SK-N-SH (cell line): ENCODE measurements at regions not wholly inside any gene's neighbourhood (a gene's known extent, or its start where the extent isn't known, plus 50 kb on each side); places are given as distances from the start of the nearest gene placed in this dataset.

Experiments used
- CTCF ChIA-PET: fragments of 300-600, 350-600 bp; formaldehyde crosslinking; extraction: SDS; loops from one replicate; lab custom pipeline; 2021; lab: Yijun Ruan, JAX
- POLR2A ChIA-PET: fragments of 350-600 bp; sonication (Branson Sonifier 250); formaldehyde crosslinking; extraction: SDS; loops from one replicate; lab custom pipeline; 2020; ENCODE audit warnings: antibody characterized with exemption, inconsistent platforms; lab: Yijun Ruan, JAX
- DNase-seq: peaks from one replicate; pipeline ENCODE4 v3.0.0; 2012
- H2AFZ ChIP-seq: fragments of 200-600 bp; sonication (generic); 2 replicates; pipeline ENCODE4 v1.8.1; 2016; ENCODE audit warnings: antibody characterized with exemption, mild to moderate bottlenecking, low read depth
- H3F3A ChIP-seq: fragments of 200-600 bp; sonication (generic); replicated peaks from 2 replicates; pipeline ENCODE3; 2016; ENCODE audit warnings: antibody characterized with exemption, mild to moderate bottlenecking; ENCODE audit not compliant: insufficient read depth
- H3K27ac ChIP-seq, 2 experiments: fragments of 200-500 bp in 1 of 2; fragments of 200-600 bp in 1 of 2; sonication (Bioruptor generic) in 1 of 2; sonication (generic), shearing (Covaris generic) in 1 of 2; 2 replicates each; pipeline versions ENCODE4 v1.5.1 to v1.6.1; 2014 to 2016; ENCODE audit warnings: low read depth in 2 of 2, inconsistent platforms in 1 of 2, low read length in 1 of 2, mild to moderate bottlenecking in 1 of 2, mixed read lengths in 1 of 2
- H3K27me3 ChIP-seq: fragments of 200-600 bp; sonication (generic), shearing (Covaris generic); 2 replicates; pipeline ENCODE4 v1.6.1; 2016; ENCODE audit warnings: mixed run types; ENCODE audit not compliant: insufficient read depth
- H3K36me3 ChIP-seq, 2 experiments: fragments of 200-500 bp in 1 of 2; fragments of 200-600 bp in 1 of 2; sonication (Bioruptor generic) in 1 of 2; sonication (generic) in 1 of 2; replicated peaks in 1 of 2; 2 replicates each; pipeline versions ENCODE3 to v1.5.1; 2014 to 2016; ENCODE audit warnings: low read length in 1 of 2, mild to moderate bottlenecking in 1 of 2; ENCODE audit not compliant: insufficient read depth in 2 of 2, control insufficient read depth in 1 of 2
- H3K4me1 ChIP-seq, 2 experiments: fragments of 200-500 bp in 1 of 2; fragments of 200-600 bp in 1 of 2; sonication (Bioruptor generic) in 1 of 2; sonication (generic), shearing (Covaris generic) in 1 of 2; 2 replicates each; pipeline versions ENCODE4 v1.5.1 to v1.6.1; 2014 to 2016; ENCODE audit warnings: low read depth in 1 of 2, low read length in 1 of 2, mixed run types in 1 of 2; ENCODE audit not compliant: insufficient read depth in 2 of 2, control insufficient read depth in 1 of 2
- H3K4me2 ChIP-seq: fragments of 200-600 bp; sonication (generic), shearing (Covaris generic); 2 replicates; pipeline ENCODE4 v1.6.1; 2017; ENCODE audit warnings: mixed run types
- H3K4me3 ChIP-seq, 2 experiments: fragments of 200-500 bp in 1 of 2; fragments of 200-600 bp in 1 of 2; sonication (Bioruptor generic) in 1 of 2; sonication (generic), shearing (Covaris generic) in 1 of 2; 2 replicates each; pipeline versions ENCODE4 v1.5.1 to v1.8.1; 2014 to 2016; ENCODE audit warnings: low read depth in 2 of 2, inconsistent platforms in 1 of 2, low read length in 1 of 2, mild to moderate bottlenecking in 1 of 2, mixed read lengths in 1 of 2, moderate library complexity in 1 of 2
- H3K79me2 ChIP-seq: fragments of 200-600 bp; sonication (generic); 2 replicates; pipeline ENCODE4 v1.8.1; 2017; ENCODE audit warnings: mild to moderate bottlenecking; ENCODE audit not compliant: insufficient read depth
- H3K9ac ChIP-seq: fragments of 200-600 bp; sonication (generic); 2 replicates; pipeline ENCODE4 v1.6.1; 2017; ENCODE audit warnings: mixed run types
- H3K9me2 ChIP-seq: fragments of 200-600 bp; sonication (generic); 2 replicates; pipeline ENCODE4 v1.6.1; 2017; ENCODE audit warnings: mixed run types
- H3K9me3 ChIP-seq: fragments of 200-600 bp; sonication (generic); 2 replicates; pipeline ENCODE4 v1.6.1; 2017; ENCODE audit warnings: mixed run types, mild to moderate bottlenecking, moderate library complexity
- H4K20me1 ChIP-seq: fragments of 200-600 bp; sonication (generic); 2 replicates; pipeline ENCODE4 v1.6.1; 2017; ENCODE audit warnings: mild to moderate bottlenecking, mixed run types; ENCODE audit not compliant: insufficient read depth
- CTCF ChIP-seq: fragments of 200-600 bp; sonication (generic); IDR thresholded peaks from 2 replicates; pipeline ENCODE4 v1.6.1; 2017; ENCODE audit warnings: antibody characterized with exemption, mild to moderate bottlenecking, moderate library complexity
- EP300 ChIP-seq, 2 experiments: IDR thresholded peaks; 2 replicates each; pipeline versions ENCODE4 v1.4.0 to v1.6.1; 2012; ENCODE audit warnings: borderline replicate concordance in 1 of 2, low read depth in 1 of 2, low read length in 1 of 2
- FOXJ3 ChIP-seq: sonication (generic); formaldehyde crosslinking; IDR thresholded peaks from 2 replicates; pipeline ENCODE4 v1.5.1; 2020; ENCODE audit warnings: mild to moderate bottlenecking, missing genetic modification reagents
- MEF2A ChIP-seq: IDR thresholded peaks from 2 replicates; pipeline ENCODE4 v1.4.0; 2012; ENCODE audit warnings: low read depth, borderline replicate concordance
- MXI1 ChIP-seq: IDR thresholded peaks from 2 replicates; pipeline ENCODE4 v1.6.1; 2012; ENCODE audit warnings: mild to moderate bottlenecking, low read depth, low read length, improper control_type of control experiment
- NFIC ChIP-seq: IDR thresholded peaks from 2 replicates; pipeline ENCODE4 v1.4.0; 2012; ENCODE audit warnings: borderline replicate concordance
- NRF1 ChIP-seq: IDR thresholded peaks from 2 replicates; pipeline ENCODE4 v1.6.1; 2012; ENCODE audit warnings: low read depth, mild to moderate bottlenecking, low read length
- POLR2AphosphoS5 ChIP-seq: IDR thresholded peaks from 2 replicates; pipeline ENCODE4 v1.6.1; 2012; ENCODE audit warnings: low read depth, low read length
- RFX5 ChIP-seq: IDR thresholded peaks from 2 replicates; pipeline ENCODE4 v1.6.1; 2012; ENCODE audit warnings: mild to moderate bottlenecking, improper control_type of control experiment, low read length
- SIN3A ChIP-seq: IDR thresholded peaks from 2 replicates; pipeline ENCODE4 v1.6.1; 2012; ENCODE audit warnings: low read depth, mild to moderate bottlenecking, low read length, moderate library complexity, borderline replicate concordance
- TCF12 ChIP-seq: IDR thresholded peaks from 2 replicates; pipeline ENCODE4 v1.4.0; 2012
- YY1 ChIP-seq: IDR thresholded peaks from 2 replicates; pipeline ENCODE4 v1.4.0; 2012; ENCODE audit warnings: low read depth, mild to moderate bottlenecking
- WGBS: methylation state at CpG from one replicate; pipeline ENCODE4 v1.1.6; 2017; ENCODE audit warnings: low lambda C conversion rate; 5-methylcytosine and 5-hydroxymethylcytosine counted together
- TF ChIP-seq, protein P1 (sequence below): fragments of 150-350 bp; IDR thresholded peaks from 2 replicates; pipeline ENCODE4 v1.6.1; 2017; ENCODE audit warnings: antibody characterized with exemption, low read length, low read depth, borderline replicate concordance

- POLR2A ChIA-PET, result no interaction called here
- Histone ChIP-seq H2AFZ (no peak overlapping the region), H3K27me3 (no peaks in the 10 kb centered on the region), H3K9me3 (no peaks in the 10 kb centered on the region), H3K79me2 (no peaks in the 10 kb centered on the region), H3F3A (peaks cover 4% of the 10 kb centered on the region), H4K20me1 (no peaks in the 10 kb centered on the region), H3K36me3 (no peaks in the 10 kb centered on the region), H3K4me3 (no peak overlapping the region), H3K4me2 (no peak overlapping the region), H3K9me2 (no peaks in the 10 kb centered on the region), H3K4me1 (no peaks in the 10 kb centered on the region; a peak in 1 of 4 replicates), H3K27ac (no peak overlapping the region), H3K9ac (no peak overlapping the region)
- DNase-seq, result no peak
- CTCF ChIA-PET, result interaction anchor here (1.2 to 5.4 kb wide), 5 partner anchors 11 to 281 kb away, joined by 3 to 24 read pairs (median 6); no protein-coding TSS in a partner anchor
- WGBS, result 86% methylated on average over 2 of the region's 2 CpGs
- TF ChIP-seq FOXJ3 (CRISPR knock-in tag) (no peak), MXI1 (no peak)
These were observed 52.6 kb upstream of the ASAP2 start for GRCh38 chr2:9154061-9154460.

DNA sequence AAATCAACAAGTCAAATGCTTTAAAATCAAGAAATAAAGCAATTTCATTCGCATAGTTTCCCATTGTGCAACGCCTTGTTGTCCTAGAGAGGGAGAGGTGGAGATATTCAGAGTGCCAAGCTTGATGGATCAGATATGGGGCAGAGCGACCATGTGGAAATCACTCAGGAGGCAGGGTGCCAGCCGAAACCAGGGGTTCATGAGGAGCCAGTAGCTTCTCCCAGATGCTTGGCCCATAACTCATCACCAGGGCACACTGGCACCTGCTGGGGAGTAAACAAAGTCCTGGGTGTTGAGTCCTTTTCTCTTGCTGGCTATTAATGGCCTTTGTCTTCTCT, 53.0 kb upstream of the ASAP2 start:
- no peak for DNase-seq

GRCh38 chr2:9152975-9153642, 53.5 kb upstream of the ASAP2 start:
- H3K36me3 ChIP-seq, result no peaks in the 10 kb centered on the region
- H3K27me3 ChIP-seq, result no peaks in the 10 kb centered on the region
- TF ChIP-seq NFIC, result no peak
- no peak for TF ChIP-seq CTCF
- TF ChIP-seq YY1, result no peak
- no peak overlapping the region for H3K9ac ChIP-seq
- no peak overlapping the region for H2AFZ ChIP-seq
- H3K4me3 ChIP-seq, result no peak overlapping the region
- H3K4me2 ChIP-seq, result no peak overlapping the region
- peaks cover 0 to 4% of the 10 kb centered on the region in 2 experiments; a peak in 1 of 4 replicates for H3K4me1 ChIP-seq
- H3F3A ChIP-seq, result peaks cover 4% of the 10 kb centered on the region
- POLR2A ChIA-PET, result no interaction called here
- H3K9me2 ChIP-seq, result no peaks in the 10 kb centered on the region
- WGBS, result 72% methylated on average over 17 of the region's 17 CpGs
- H4K20me1 ChIP-seq, result no peaks in the 10 kb centered on the region
- no peak for DNase-seq
- H3K27ac ChIP-seq, result no peak overlapping the region
- CTCF ChIA-PET, result interaction anchor here (1.8 to 5.4 kb wide), 4 partner anchors 10 to 280 kb away, joined by 5 to 24 read pairs (median 11); no protein-coding TSS in a partner anchor
- H3K79me2 ChIP-seq, result no peaks in the 10 kb centered on the region
- no peaks in the 10 kb centered on the region for H3K9me3 ChIP-seq

More for the DNA sequence above, 53.0 kb upstream of the ASAP2 start:
- Histone ChIP-seq H3K9me2 (no peaks in the 10 kb centered on the region), H4K20me1 (no peaks in the 10 kb centered on the region)
- TF ChIP-seq SIN3A, result no peak
- TF ChIP-seq MXI1, result no peak
- TF ChIP-seq RFX5, result no peak
- TF ChIP-seq TCF12, result no peak
- no peak for TF ChIP-seq POLR2AphosphoS5
- no peak for TF ChIP-seq MEF2A
- TF ChIP-seq EP300 (IDR thresholded peaks at IDR 0.05; ENCODE audit: borderline replicate concordance in 1 of 2, low read depth in 1 of 2, low read length in 1 of 2), result no peak
- TF ChIP-seq, protein P1, sequence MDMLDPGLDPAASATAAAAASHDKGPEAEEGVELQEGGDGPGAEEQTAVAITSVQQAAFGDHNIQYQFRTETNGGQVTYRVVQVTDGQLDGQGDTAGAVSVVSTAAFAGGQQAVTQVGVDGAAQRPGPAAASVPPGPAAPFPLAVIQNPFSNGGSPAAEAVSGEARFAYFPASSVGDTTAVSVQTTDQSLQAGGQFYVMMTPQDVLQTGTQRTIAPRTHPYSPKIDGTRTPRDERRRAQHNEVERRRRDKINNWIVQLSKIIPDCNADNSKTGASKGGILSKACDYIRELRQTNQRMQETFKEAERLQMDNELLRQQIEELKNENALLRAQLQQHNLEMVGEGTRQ, result no peak
- TF ChIP-seq NRF1, result no peak
- TF ChIP-seq, all 33 proteins: peak for 0
- Histone ChIP-seq H3K36me3 (no peaks in the 10 kb centered on the region), H3K4me2 (no peak overlapping the region), H3K79me2 (no peaks in the 10 kb centered on the region), H2AFZ (no peak overlapping the region), H3F3A (peaks cover 4% of the 10 kb centered on the region), H3K27me3 (no peaks in the 10 kb centered on the region), H3K9ac (no peak overlapping the region), H3K4me1 (peaks cover 0 to 4% of the 10 kb centered on the region in 2 experiments; a peak in 1 of 4 replicates), H3K9me3 (no peaks in the 10 kb centered on the region), H3K27ac (no peak overlapping the region), H3K4me3 (no peak overlapping the region)
- WGBS, result 93% methylated on average over 4 of the region's 4 CpGs
- ChIA-PET CTCF (interaction anchor here (1.2 to 5.4 kb wide), 5 partner anchors 11 to 280 kb away, joined by 3 to 24 read pairs (median 6); no protein-coding TSS in a partner anchor), POLR2A (no interaction called here)
